Putamen (tissue), 1 donor: ENCODE measurements at regions not wholly inside any gene's neighbourhood (a gene's known extent, or its start where the extent isn't known, plus 50 kb on each side); places are given as distances from the start of the nearest gene placed in this dataset.
"Not testable (repeated sequence)": the region's sequence is repeated elsewhere in the genome, so short reads cannot be mapped to it uniquely, and the experiment has no call there.

ENCODE experiments used
- DNase-seq: peaks from one replicate; pipeline ENCODE4 v3.0.0-alpha.2; 2016; ENCODE audit warnings: low spot score

- DNase-seq, result peak; percentile 30
Measured at GRCh38 chr1:58968360-58968952, 184.6 kb upstream of the JUN start.

DNA sequence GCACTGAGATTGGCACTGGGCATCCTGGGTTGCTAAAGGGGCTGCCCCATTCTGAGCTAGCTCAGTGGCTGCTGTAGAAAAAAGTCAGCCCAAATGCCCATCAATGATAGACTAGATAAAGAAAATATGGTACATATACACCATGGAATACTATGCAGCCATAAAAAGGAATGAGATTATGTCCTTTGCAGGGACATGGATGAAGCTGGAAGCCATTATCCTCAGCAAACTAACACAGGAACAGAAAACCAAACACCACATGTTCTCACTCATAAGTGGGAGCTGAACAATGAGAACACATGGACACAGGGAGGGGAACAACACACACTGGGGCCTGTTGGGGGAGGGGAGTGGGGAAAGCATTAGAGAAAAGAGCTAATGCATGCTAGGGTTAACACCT, 185.3 kb upstream of the JUN start:
- not testable (repeated sequence) for DNase-seq

DNA sequence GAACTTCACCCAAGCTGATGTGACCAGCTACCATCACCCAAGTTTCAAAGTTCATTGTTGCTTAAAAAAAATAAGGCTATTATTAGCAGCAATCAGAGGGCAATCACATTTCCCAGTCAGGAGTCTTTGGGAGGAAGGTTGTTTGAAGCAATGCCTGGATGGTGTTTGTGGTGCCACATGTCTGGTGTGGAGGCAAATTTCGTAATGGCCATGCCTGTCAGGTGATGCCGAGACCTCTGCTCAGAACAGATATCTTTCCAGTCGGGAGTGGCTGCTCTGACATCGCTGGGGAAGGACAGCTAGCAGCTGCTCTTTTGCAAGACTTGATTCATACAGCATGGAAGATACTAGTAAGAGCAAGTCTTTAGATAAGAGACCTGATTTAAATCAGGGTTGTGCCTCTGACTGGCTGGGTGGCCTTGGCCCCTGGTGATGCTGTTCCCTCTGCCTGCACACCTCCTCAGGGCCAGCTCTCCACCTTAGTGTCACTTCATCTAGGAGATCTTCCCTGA, 187.8 kb upstream of the JUN start:
- DNase-seq, result no peak

DNA sequence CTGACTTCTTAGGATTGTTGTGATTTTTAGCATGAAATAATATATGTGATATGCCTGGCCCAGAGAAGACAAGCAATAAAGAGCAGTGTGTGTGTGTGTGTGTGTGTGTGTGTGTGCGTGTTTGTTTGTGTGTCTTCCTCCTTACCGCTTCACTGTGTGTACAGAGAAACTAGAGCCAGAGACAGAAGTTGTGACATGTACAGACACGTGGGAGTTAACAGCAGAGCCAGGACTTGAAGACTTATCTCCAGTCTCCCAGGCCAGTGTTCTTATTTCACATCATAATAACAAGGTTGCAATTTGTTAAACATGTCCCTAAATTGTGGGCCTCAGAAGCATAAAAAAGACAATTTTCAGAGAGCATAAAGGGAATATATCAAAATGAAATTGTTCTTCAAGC, 192.0 kb upstream of the JUN start:
- DNase-seq, result no peak

DNA sequence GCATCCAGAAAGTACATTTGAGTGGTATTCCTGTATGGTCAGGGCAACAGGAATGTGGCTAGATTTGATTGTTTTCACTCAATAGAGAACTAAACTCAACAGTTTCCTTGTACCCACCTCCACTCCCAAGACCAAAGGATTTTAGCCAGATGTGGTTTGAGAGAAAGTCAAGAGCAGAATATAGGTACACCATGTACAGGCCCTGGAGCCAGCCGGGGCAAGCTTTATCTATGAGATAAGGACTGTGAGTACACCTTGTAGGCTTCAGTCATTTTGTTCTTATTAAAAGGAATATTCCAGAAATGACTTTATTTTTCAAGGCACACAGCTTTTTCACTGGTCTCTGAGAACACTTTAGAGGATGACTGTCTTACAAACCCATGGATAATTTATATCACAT, 192.4 kb upstream of the JUN start:
- no peak for DNase-seq

- no peak for DNase-seq
Measured at GRCh38 chr1:58977598-58977997, 193.8 kb upstream of the JUN start.

DNA sequence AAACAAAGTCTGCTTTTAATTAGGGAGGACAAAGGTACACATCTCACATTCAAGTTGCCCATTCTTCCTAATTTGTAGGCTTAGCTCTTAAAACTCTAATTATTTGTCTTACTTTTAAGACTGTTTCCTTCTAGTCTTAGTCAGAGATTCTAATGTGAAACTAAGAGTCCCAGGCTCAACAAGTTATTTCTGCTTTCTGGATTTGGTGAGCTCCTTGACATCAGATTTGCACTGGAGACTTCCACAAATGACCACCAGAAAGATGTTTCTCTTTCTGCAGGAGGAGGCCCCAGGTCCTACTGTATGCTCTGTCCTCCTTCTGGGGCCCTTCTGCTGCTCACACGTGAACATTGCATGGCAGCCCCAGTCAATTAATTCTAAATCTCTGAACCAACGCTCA, 194.2 kb upstream of the JUN start:
- DNase-seq, result no peak

GRCh38 chr1:58979086-58979485, 195.2 kb upstream of the JUN start:
- DNase-seq, result peak; percentile 7

GRCh38 chr1:58979677-58980076, 195.8 kb upstream of the JUN start:
- DNase-seq, result no peak

- DNase-seq, result no peak
Measured at GRCh38 chr1:58981392-58981791, 197.5 kb upstream of the JUN start.

- peak; percentile 7 for DNase-seq
Measured at GRCh38 chr1:58982259-58982998, 198.6 kb upstream of the JUN start.

DNA sequence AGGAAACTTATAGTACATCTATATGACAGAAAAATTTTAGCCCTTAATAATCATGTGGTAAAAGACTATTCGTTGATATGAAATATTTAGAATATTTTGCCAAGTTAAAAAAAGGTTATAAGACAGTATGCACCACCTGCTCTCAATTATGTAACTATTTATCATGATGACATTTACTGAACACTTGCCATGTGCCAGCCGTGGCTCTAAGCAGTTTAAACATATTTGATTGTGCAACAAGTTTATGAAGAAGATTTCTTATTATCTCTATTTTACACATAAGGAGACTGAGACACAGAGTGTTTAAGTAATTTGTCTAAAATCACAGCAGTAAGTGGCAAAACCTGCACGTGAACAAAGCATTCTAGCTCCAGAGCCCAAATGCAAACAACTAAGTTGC, 199.3 kb upstream of the JUN start:
- no peak for DNase-seq

GRCh38 chr1:58983633-58984245, 199.9 kb upstream of the JUN start:
- no peak for DNase-seq

DNA sequence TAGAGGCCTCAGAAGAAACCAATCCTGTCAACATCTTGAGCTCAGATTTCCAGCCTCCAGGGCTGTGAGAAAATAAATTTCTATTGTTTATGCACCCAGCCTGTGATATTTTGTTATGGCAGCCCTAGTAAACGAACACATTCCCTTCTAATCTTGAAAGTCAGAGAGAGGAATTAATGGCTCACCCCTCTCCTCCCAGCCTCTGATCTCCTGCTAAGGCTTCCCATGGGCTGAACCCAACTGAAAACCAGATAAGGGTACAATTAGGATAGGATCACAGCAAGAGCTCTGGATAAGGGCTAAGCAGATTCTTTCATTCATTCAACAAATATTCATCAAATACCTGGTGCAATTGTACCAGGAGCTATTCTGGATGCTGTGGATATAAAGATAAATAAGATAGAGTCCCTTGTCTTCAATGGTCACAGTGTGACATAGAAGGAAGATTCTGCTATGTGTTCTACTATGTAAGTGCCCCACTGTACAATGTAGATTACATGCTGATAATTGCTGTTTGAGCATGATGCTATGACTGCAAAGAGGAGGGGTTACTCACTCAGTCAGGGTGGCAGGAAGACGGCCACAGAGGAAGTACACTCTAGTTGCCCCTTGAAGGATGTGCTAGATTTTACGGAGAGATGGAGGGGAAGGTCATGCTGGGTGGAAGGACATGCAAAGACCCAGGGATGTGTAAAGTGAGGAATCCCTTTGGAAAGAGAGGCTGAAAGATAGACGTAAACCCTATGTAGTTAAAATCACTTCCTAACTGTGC, 203.3 kb upstream of the JUN start:
- no peak for DNase-seq

DNA sequence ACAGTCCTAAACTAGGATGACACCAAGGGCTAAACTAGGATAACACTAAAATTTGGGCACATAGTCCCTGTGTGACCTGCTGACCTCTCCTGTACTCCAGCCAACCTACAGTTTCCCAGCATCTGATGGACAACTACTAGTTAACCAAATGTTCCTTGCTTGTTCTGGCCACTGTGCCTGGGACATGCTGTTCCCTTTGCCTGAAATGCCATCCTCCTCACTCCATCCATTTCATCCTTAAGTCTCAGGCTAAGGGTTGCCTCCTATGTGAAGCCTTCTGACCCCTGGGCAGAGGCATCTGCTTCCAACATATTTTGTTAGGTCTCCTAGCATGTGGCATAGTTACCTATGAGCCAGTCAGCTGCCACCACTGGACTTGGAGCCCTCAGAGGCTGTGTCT, 204.9 kb upstream of the JUN start:
- no peak for DNase-seq

DNA sequence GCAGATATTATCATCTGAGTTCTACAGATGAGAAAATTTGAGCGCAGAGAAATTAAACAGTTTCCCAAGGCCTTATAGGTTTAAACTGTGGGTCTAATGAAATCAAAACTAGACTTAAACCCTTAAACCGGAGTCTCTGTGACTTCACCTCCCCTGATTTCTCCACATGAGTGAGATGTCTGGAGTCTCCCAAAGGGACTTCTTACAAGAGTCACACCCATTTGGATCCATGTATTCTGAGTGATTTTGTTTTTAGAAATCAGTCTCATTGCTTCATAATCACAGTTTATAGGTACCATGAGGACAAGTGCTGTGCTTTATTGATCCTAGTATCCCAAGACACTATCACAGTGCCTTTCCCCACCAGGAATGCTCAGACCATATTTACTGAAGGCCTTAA, 206.0 kb upstream of the JUN start:
- no peak for DNase-seq

- DNase-seq, result no peak
Measured at GRCh38 chr1:58991305-58991704, 207.5 kb upstream of the JUN start.

DNA sequence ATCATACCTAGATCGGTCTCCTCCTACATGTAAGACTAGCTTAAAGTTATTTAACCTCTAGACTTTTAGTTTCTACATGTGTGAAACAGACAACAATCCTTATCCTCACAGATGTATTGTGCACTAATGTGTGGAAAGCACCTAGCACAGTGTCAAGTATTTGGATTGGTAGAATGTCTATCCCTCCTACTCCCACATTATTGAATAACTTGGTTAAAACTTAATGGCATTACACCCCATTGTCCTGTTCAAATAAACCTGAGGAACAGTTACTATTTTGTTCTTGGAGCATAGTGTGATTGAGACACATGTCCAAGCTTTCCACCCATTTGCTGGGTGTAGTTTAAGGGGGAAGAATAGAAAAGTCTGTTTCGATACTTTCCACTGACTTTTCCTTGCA, 208.8 kb upstream of the JUN start:
- no peak for DNase-seq

- no peak for DNase-seq
Measured at GRCh38 chr1:58993403-58993802, 209.6 kb upstream of the JUN start.

DNA sequence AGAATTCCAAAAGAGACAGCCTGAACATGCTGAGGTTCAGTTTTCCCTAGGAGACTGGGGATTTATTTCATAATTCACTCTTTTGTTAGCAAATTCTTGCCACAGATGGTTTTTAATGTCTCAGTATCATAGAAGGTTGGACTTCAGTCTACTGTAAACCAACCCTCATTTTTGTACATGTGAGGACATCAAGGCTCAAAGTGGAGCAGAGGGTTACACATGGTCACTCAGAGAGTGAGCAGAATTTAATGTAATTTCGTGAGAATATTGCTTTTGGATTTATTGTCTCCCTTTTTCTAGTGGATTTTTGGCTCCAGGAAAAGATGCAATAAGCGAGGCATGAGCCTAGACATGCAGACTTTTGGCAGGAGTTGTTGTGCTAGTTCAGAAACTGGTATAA, 210.8 kb upstream of the JUN start:
- DNase-seq, result no peak

- DNase-seq, result no peak
Measured at GRCh38 chr1:58996341-58997059, 212.7 kb upstream of the JUN start.

DNA sequence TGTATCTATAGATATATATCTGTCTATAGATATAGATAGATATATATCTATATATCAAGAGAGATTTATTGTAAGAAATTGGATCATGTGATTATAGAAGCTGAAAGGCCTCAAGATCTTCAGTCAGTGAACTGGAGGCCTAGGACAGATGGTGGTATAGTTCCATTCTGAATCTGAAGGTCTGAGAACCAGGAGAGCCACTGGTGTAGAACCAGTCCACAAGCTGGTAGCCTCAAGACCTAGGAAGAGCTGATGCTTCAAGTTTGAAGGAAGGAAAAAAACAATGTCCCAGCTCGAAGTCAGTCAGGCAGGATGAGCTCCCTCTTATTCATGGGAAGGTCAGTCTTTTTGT, 213.2 kb upstream of the JUN start:
- DNase-seq, result no peak
